WTC11 (cell line): ENCODE measurements at regions not wholly inside any gene's neighbourhood (a gene's known extent, or its start where the extent isn't known, plus 50 kb on each side); places are given as distances from the start of the nearest gene placed in this dataset.

Experiments used
- ATAC-seq: fragments of 200-7000 bp; cut with Tn5 transposase; 2 replicates; pipeline ENCODE4 v1.10.0; 2021; ENCODE audit warnings: mild to moderate bottlenecking, moderate library complexity
- CTCF ChIA-PET: fragments of 300-600 bp; sonication (Branson Sonifier 250); formaldehyde crosslinking; loops from one replicate; lab custom pipeline; 2021; ENCODE audit warnings: antibody characterized with exemption; lab: Charles Lee
- POLR2A ChIA-PET: fragments of 350-600 bp; sonication (Branson Sonifier 250); formaldehyde crosslinking; loops from one replicate; lab custom pipeline; 2021; ENCODE audit warnings: antibody characterized with exemption; lab: Charles Lee
- DNase-seq: peaks from one replicate; pipeline ENCODE4 v3.0.0; 2021; ENCODE audit warnings: low spot score
- H3K27ac Mint-ChIP-seq: 2 replicates; pipeline ENCODE4 v1.8.0; 2021; ENCODE audit warnings: mixed read lengths
- H3K27me3 Mint-ChIP-seq: 2 replicates; pipeline ENCODE4 v1.8.0; 2021; ENCODE audit warnings: low read depth, mild to moderate bottlenecking, moderate library complexity, mixed read lengths
- H3K36me3 Mint-ChIP-seq: 2 replicates; pipeline ENCODE4 v1.8.0; 2021; ENCODE audit warnings: mixed read lengths
- H3K4me1 Mint-ChIP-seq: 2 replicates; pipeline ENCODE4 v1.8.0; 2022; ENCODE audit warnings: mixed read lengths
- H3K4me3 Mint-ChIP-seq: 2 replicates; pipeline ENCODE4 v1.8.0; 2021; ENCODE audit warnings: mild to moderate bottlenecking, moderate library complexity, mixed read lengths
- H3K9me3 Mint-ChIP-seq: 2 replicates; pipeline ENCODE4 v1.8.0; 2021; ENCODE audit warnings: mixed read lengths
- ARID4B ChIP-seq: sonication (generic); formaldehyde crosslinking; IDR thresholded peaks from 2 replicates; pipeline ENCODE4 v1.8.0; 2023; ENCODE audit warnings: missing genetic modification reagents, mild to moderate bottlenecking, borderline replicate concordance
- CREB1 ChIP-seq: sonication (generic); formaldehyde crosslinking; IDR thresholded peaks from 2 replicates; pipeline ENCODE4 v1.8.0; 2023; ENCODE audit warnings: mild to moderate bottlenecking, missing genetic modification reagents
- E2F5 ChIP-seq: sonication (generic); formaldehyde crosslinking; IDR thresholded peaks from 2 replicates; pipeline ENCODE4 v1.8.1; 2022; ENCODE audit warnings: mild to moderate bottlenecking, moderate library complexity, missing genetic modification reagents
- EMX1 ChIP-seq: fragments of 250-450 bp; sonication (Bioruptor Pico); IDR thresholded peaks from 2 replicates; pipeline ENCODE4 v1.8.0; 2021; ENCODE audit warnings: mild to moderate bottlenecking
- FOXJ3 ChIP-seq: sonication (generic); formaldehyde crosslinking; IDR thresholded peaks from 2 replicates; pipeline ENCODE4 v1.9.0; 2021; ENCODE audit warnings: missing genetic modification reagents, mild to moderate bottlenecking, borderline replicate concordance
- GTF2I ChIP-seq: fragments of 250-450 bp; sonication (Bioruptor Pico); conservative IDR thresholded peaks from 2 replicates; pipeline ENCODE4 v1.4.0; 2021; ENCODE audit warnings: mild to moderate bottlenecking
- MLX ChIP-seq: sonication (generic); formaldehyde crosslinking; IDR thresholded peaks from 2 replicates; pipeline ENCODE4 v1.8.1; 2023; ENCODE audit warnings: mild to moderate bottlenecking, missing genetic modification reagents, moderate library complexity
- NFATC4 ChIP-seq: fragments of 250-450 bp; sonication (Bioruptor Pico); IDR thresholded peaks from 2 replicates; pipeline ENCODE4 v1.9.0; 2021; ENCODE audit warnings: mild to moderate bottlenecking
- RELA ChIP-seq: sonication (generic); formaldehyde crosslinking; IDR thresholded peaks from 2 replicates; pipeline ENCODE4 v1.8.1; 2022; ENCODE audit warnings: missing genetic modification reagents, mild to moderate bottlenecking, borderline replicate concordance
- SMAD3 ChIP-seq: sonication (generic); formaldehyde crosslinking; IDR thresholded peaks from 2 replicates; pipeline ENCODE4 v1.8.0; 2022; ENCODE audit warnings: missing genetic modification reagents, mild to moderate bottlenecking, borderline replicate concordance
- SMAD4 ChIP-seq: sonication (generic); formaldehyde crosslinking; IDR thresholded peaks from 2 replicates; pipeline ENCODE4 v1.8.0; 2022; ENCODE audit warnings: mild to moderate bottlenecking, missing genetic modification reagents
- STAT6 ChIP-seq: sonication (generic); formaldehyde crosslinking; conservative IDR thresholded peaks from 2 replicates; pipeline ENCODE4 v1.8.1; 2023; ENCODE audit warnings: mild to moderate bottlenecking, low read depth, missing genetic modification reagents, moderate library complexity
- TEAD1 ChIP-seq: sonication (generic); formaldehyde crosslinking; IDR thresholded peaks from 2 replicates; pipeline ENCODE4 v1.8.0; 2022; ENCODE audit warnings: mild to moderate bottlenecking, missing genetic modification reagents
- TEAD4 ChIP-seq: sonication (generic); formaldehyde crosslinking; IDR thresholded peaks from 2 replicates; pipeline ENCODE4 v1.8.0; 2022; ENCODE audit warnings: mild to moderate bottlenecking, missing genetic modification reagents
- TP53 ChIP-seq: sonication (generic); formaldehyde crosslinking; IDR thresholded peaks from 2 replicates; pipeline ENCODE4 v1.8.1; 2023; ENCODE audit warnings: mild to moderate bottlenecking, missing genetic modification reagents
- ZMAT4 ChIP-seq: fragments of 250-450 bp; sonication (Bioruptor Pico); IDR thresholded peaks from 2 replicates; pipeline ENCODE4 v1.9.0; 2021; ENCODE audit warnings: mild to moderate bottlenecking
- ZNF138 ChIP-seq: sonication (generic); formaldehyde crosslinking; conservative IDR thresholded peaks from 2 replicates; pipeline ENCODE4 v1.8.1; 2022; ENCODE audit warnings: mild to moderate bottlenecking, moderate library complexity, missing genetic modification reagents
- ZSCAN18 ChIP-seq: fragments of 250-450 bp; sonication (Bioruptor Pico); IDR thresholded peaks from 2 replicates; pipeline ENCODE4 v2.1.2; 2022; ENCODE audit warnings: mild to moderate bottlenecking, moderate library complexity

- CTCF ChIA-PET, result interaction anchor here (0.6 to 2.8 kb wide), 4 partner anchors 99 to 250 kb away, joined by 3 to 16 read pairs (median 4); no protein-coding TSS in a partner anchor
- no peak overlapping the region for H3K4me3 Mint-ChIP-seq
- DNase-seq, result no peak
Observed at GRCh38 chr16:55120826-55121225, 190.2 kb downstream of the IRX5 start.

GRCh38 chr16:55123652-55124051, 193.0 kb downstream of the IRX5 start:
- no peak overlapping the region for H3K4me3 Mint-ChIP-seq
- no peaks in the 10 kb centered on the region for H3K36me3 Mint-ChIP-seq
- H3K27me3 Mint-ChIP-seq, result no peaks in the 10 kb centered on the region
- H3K9me3 Mint-ChIP-seq, result peaks cover 6% of the 10 kb centered on the region
- no peak overlapping the region for H3K27ac Mint-ChIP-seq
- ChIA-PET CTCF (no interaction called here), POLR2A (no interaction called here)
- DNase-seq (no peak), ATAC-seq (no peak)
- H3K4me1 Mint-ChIP-seq, result no peaks in the 10 kb centered on the region
- no peak for TF ChIP-seq SMAD4 (CRISPR knock-in tag)

More at GRCh38 chr16:55120826-55121225, 190.2 kb downstream of the IRX5 start:
- Mint-ChIP-seq H3K27me3 (no peaks in the 10 kb centered on the region), H3K9me3 (no peaks in the 10 kb centered on the region), H3K27ac (no peak overlapping the region), H3K4me1 (no peaks in the 10 kb centered on the region), H3K36me3 (no peaks in the 10 kb centered on the region)
- ATAC-seq, result no peak
- POLR2A ChIA-PET, result no interaction called here
- TF ChIP-seq E2F5 (CRISPR knock-in tag), result no peak
- no peak for TF ChIP-seq ARID4B
- no peak for TF ChIP-seq STAT6 (CRISPR knock-in tag)
- TF ChIP-seq SMAD3, result no peak
- TF ChIP-seq GTF2I, result no peak
- no peak for TF ChIP-seq ZNF138 (CRISPR knock-in tag)
- no peak for TF ChIP-seq TP53
- no peak for TF ChIP-seq NFATC4 (CRISPR knock-in tag)

GRCh38 chr16:55125818-55126385, 195.2 kb downstream of the IRX5 start:
- POLR2A ChIA-PET, result no interaction called here
- no peak overlapping the region for H3K27ac Mint-ChIP-seq
- H3K4me1 Mint-ChIP-seq, result no peaks in the 10 kb centered on the region
- H3K36me3 Mint-ChIP-seq, result no peaks in the 10 kb centered on the region
- H3K4me3 Mint-ChIP-seq, result no peak overlapping the region
- DNase-seq, result no peak
- CTCF ChIA-PET, result interaction anchor here (1.1 kb wide), 1 partner anchor 132 kb away, joined by 3 read pairs; no protein-coding TSS in a partner anchor
- no peaks in the 10 kb centered on the region for H3K27me3 Mint-ChIP-seq
- H3K9me3 Mint-ChIP-seq, result peaks cover 6% of the 10 kb centered on the region
- ATAC-seq, result no peak
- TF ChIP-seq RELA (CRISPR knock-in tag) (no peak), TEAD4 (no peak), ZMAT4 (CRISPR knock-in tag) (no peak), EMX1 (CRISPR knock-in tag) (no peak), STAT6 (CRISPR knock-in tag) (no peak), MLX (no peak), FOXJ3 (CRISPR knock-in tag) (no peak), SMAD4 (CRISPR knock-in tag) (no peak), TP53 (no peak), TEAD1 (CRISPR knock-in tag) (no peak), CREB1 (CRISPR knock-in tag) (no peak), ZSCAN18 (CRISPR knock-in tag) (no peak)
